Fibroblast of peridontal ligament (primary cell): ENCODE measurements at regions not wholly inside any gene's neighbourhood (a gene's known extent, or its start where the extent isn't known, plus 50 kb on each side); places are given as distances from the start of the nearest gene placed in this dataset.
"Not testable (repeated sequence)": the region's sequence is repeated elsewhere in the genome, so short reads cannot be mapped to it uniquely, and the experiment has no call there.

Experiments
- DNase-seq: peaks from one replicate; pipeline ENCODE4 v3.0.0-alpha.2; 2010; ENCODE audit errors: extremely low read depth

DNA sequence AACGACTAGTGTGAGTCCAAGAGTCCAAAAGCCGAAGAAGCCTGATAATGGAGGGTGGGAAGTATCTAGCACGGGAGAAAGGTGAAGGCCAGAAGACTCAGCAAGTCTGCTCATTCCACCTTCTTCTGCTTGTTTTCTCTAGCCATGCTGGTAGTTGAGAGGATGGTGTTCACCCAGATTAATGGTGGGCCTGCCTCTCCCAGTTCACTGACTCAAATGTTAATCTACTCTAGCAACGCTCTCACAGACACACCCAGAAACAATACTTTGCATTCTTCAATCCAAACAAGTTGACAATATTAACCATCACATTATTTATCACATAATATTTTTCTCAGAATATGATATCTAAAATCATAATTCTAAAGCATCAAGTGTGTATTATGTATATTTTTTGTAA is 1055.1 kb upstream of the PCDH10 start:
- no peak for DNase-seq

- DNase-seq, result peak; percentile 8
These were observed 1052.1 kb upstream of the PCDH10 start for GRCh38 chr4:132097041-132097440.

DNA sequence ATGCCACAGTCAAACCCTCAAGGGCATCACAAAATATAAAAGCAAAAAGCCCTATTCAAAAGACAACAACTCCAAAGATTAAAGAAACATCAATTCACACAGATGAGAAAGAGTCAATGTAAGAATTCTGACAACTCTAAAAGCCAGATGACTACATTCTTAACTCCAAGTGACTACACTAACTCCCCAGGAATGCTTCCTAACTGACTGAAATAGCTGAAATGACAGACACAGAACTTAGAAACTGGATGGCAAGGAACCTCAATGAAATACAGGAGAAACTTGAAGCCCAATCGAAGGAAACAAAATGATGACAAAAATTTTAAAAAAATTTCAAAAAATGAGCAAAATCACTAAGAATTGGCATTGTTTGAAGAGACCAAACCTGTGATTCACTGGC is 1047.6 kb upstream of the PCDH10 start:
- DNase-seq, result peak; percentile 39

DNA sequence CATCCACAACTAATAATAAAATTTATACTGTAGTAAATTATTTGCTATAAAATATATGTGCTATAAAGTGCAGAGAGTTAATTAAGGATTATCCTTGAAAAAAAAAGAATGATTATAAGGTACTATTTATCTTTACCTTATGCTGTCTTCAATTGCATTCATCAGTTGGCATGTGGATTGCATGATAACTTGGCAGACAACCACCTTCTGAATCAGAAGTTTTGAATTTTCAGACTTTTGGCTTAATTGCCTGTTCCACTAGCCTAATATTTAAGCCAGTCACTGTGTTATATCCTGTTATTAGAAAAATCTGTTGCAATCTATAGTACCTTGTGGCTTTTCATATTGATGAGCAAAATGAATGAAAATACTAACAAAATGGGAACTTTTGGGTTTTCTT is 1040.3 kb upstream of the PCDH10 start:
- peak; percentile 45 for DNase-seq

DNA sequence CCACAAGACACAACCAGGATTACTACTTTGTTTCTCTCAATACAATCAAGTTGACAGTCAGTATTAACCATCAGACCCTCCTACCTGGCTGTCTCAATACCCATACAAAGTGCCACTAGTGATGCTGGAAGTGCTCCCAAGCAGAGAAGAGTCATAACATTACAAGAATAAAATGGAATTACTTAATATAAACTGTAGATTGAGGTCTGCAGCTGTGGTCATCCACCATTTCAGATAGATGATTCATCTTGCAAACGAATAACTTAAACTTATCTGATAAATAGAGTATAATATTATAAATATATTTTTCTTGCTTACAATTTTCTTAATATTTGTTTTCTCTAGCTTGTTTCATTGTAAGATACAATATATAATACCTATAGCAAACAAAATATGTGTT is 1034.2 kb upstream of the PCDH10 start:
- peak; percentile 15 for DNase-seq

DNA sequence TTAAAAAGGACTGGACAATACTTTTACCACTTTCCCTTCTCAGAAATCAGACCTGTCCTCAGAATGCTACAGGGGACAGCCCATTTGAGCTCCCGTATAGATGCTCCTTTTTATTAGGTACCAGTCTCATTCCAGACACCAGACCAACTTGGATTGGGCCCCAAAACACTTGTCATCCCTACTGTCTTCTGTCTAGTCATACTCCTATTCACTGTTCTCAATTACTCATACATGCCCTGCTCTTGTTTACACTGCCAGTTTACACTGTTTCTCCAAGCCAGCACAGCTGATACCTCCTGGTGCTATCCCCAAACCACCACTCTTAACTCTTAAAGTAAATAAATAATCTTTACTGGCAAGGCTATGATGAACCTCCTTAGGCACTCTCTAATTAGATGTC is 1026.4 kb upstream of the PCDH10 start:
- DNase-seq, result not testable (repeated sequence)

DNA sequence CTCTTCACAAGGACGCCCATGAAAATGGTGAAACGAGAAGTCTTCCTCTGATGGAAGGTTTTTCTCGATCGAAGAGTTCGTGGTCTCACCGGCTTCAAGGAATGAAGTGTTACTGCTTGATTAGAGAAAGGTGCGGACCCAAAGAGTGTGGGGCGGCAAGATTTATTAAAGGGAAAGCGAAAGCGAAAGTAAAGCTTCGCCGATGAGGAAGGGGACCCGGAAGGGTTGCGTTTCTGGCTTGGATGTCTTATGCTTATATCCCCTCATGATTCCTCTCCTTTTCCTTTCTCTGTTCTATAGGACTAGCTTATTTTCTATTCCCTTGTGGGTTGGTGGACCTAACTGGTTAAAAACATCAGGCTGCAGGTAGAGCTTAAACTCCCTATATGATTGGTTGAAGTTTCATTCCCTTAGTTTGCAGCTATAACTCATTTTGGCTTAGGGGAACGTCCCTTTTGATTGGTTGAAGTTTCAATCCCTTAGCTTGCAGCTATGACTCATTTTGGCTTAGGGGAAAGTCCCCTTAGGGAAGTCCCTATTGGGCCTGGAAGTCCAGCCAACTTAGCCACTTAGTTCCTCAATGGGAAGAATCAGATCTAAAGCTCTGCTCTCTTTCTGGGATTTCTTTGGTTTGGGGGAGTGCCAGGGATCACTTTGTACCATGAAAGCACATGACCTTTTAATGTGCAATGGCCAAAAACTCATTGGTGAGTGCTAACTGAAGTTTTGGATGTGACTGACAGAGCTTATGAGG is 1025.0 kb upstream of the PCDH10 start:
- peak; percentile 17 for DNase-seq

DNA sequence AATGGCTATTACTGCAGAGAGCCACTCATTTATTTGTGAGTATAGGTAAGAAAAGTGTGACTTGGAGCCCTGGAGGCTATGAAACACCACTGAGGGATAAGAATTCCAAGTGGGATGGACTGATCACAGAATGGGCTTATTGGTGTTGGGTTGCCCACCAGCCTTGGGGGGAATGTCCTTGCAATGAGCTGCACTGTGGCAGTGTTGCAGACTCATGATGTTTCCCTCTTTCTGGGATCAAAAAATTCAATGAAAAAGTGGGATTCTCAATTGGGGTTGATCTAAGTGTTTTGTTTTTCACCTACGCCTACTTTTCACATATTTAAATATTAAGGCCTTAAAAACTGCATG is 1024.5 kb upstream of the PCDH10 start:
- no peak for DNase-seq

GRCh38 chr4:132125131-132125530 is 1024.0 kb upstream of the PCDH10 start:
- DNase-seq, result no peak

- DNase-seq, result no peak
These were observed 1016.7 kb upstream of the PCDH10 start for GRCh38 chr4:132132433-132132832.

DNA sequence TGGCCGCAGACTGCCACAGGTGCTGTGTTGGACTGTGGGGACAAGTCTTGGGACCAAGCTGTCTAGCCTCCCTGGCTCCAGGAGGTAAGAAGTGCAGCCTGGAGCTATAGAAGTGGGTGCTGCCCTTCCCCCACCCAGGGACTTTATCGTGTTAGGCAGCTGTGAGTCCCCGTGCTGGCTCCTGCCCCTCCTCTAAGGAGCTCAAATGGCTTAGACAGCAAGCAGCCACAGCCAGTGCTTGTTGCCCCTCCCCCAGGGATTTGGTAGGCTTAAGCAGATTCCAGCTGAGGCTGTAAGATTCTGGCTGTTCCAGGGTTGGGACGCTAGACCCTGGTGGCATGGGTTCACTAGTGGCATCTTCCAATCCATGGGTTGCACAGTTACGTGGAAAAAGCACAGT is 979.4 kb upstream of the PCDH10 start:
- no peak for DNase-seq

- peak; percentile 23 for DNase-seq
These were observed 969.1 kb upstream of the PCDH10 start for GRCh38 chr4:132180020-132180427.

DNA sequence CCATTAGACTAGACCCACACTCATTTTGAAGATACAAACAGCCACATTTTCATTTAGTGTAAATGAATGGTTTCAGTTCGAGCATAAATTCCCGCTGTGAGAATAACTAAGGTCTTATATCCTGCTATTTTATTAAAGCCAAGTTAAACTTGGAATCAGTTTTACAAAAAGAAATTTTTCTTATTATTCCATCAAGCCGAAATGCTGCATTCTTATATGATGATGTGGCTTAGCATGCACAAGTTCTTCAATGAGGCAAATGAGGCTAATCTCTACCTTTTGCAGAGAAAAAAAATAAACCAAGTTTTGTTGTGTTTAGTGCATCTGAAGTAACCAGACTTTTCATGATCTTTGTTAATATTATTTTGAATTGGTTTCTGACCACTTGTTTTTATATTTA is 953.9 kb upstream of the PCDH10 start:
- DNase-seq, result peak; percentile 29

DNA sequence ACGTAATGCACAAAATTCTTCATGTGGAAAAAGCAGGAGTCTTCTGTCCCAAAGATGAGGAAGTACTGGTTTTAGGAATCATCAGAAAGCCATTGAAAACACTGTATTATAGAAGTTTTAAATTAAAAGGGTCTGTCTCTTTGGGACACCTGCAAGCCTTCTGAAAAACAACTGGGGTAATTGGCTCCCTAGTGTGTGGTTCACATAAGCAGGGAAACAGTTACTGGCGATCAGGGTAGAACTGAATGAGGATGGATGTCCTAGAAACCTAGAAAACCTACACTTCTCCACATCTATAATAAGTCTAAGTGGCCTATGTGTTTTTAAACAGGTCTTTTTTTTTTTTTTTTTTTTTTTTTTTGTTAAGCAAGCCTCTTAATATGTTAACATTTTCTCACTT is 945.5 kb upstream of the PCDH10 start:
- DNase-seq, result no peak

DNA sequence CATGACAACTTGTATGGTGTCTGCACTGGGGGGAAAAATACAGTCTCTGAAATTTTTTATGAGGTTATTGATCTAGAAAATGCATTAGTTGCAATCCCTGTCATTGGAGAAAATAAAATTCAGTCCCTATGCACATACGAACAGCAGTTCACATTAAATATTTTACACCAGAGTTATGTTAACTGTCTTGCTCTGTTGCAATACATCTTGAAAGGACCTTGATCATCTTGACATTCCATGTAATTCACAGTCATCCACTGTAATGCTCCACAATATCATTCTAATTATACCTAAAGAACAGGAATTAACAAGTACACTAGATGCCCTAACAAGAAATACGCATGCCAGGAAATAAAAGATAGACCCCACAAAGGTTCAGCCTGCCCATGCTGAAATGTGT is 934.6 kb upstream of the PCDH10 start:
- no peak for DNase-seq

GRCh38 chr4:132218406-132218805 is 930.7 kb upstream of the PCDH10 start:
- no peak for DNase-seq

- DNase-seq, result no peak
These were observed 921.8 kb upstream of the PCDH10 start for GRCh38 chr4:132227151-132227856.

DNA sequence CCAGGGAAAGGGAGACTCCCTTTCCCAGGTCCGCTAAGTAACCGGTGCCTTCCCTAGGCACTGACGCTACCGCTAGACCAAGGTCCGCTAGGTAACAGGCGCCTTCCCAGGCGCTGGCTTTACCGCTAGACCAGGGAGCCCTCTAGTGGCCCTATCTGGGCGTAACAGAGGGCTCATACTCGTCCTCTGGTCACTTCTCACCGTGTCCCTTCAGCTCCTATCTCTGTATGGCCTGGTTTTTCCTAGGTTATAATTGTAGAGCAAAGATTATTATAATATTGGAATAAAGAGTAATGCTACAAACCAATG is 921.3 kb upstream of the PCDH10 start:
- DNase-seq, result not testable (repeated sequence)

GRCh38 chr4:132228676-132229075 is 920.4 kb upstream of the PCDH10 start:
- no peak for DNase-seq

DNA sequence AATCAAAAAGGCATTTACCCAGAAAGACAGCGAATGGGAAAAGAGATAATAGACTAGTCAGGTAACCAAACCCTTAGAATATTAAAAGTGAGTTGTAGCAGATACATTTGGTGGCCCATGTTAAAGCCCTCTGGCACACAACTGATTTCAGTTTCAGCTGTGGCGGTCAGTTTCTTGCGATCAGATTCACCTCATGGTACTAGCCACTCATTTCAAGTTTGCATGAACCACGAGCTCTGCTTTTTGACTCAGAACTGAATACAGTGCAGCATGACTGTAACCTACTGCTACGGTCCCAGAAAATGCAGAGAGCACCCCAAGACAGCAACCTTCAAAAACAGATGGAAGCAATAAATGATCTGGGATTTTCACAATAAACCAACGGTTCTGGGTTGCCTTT is 919.1 kb upstream of the PCDH10 start:
- DNase-seq, result no peak

GRCh38 chr4:132238697-132239096 is 910.4 kb upstream of the PCDH10 start:
- DNase-seq, result no peak

DNA sequence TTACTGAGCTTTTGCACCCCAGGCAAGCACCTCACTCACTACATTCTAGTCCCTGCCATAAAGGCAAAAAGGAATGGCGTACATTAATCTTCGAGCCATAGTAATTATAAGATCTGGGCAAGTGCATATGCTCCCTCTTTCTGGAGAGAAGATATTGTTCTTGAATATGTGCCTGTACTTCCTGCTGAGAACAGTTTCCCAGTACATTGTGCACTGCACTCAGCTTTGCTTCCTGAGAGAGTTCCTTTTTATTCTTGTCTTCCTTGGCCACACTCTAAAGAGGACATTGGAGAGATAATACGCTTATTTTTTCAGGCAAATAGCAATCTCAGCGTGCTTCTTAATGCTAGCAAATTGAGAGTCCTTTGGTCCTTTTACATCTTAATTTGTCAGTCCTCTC is 909.0 kb upstream of the PCDH10 start:
- no peak for DNase-seq

DNA sequence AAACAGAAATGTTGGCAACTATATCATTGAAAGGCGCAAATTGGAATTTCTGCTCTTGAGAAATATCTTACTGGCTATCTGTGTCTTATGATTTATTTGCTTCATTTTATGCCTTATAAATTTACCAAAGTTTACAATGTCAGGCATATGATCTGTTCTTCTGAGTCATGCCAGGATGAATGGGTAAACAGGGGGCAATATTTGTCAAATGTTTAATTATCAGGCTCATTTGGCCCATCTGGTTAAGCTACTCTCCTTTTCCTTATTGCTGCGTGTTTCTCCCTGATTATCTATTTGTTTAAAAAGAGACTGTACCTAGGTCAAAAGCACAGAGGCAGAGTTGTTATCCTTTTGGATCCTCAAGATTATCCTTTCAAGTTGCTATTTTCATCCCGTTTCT is 903.8 kb upstream of the PCDH10 start:
- DNase-seq, result no peak

DNA sequence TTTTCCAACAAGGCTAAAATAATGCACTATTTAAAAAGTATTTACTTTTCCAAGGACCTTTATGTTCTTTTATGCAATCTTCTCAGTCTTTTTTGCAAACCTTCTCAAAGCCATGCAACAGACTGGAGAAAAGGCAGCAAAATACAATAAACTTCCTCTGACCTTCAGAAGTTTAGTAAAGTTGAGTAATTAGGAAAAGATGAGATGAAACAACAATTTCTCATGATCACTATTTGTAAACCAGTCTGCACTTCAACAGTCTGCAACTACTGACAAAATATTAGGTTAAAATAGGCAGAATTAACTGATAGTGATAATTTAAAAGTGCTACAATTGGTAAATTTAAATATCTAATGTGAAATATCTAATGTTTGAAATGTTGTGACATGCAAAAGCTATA is 884.9 kb upstream of the PCDH10 start:
- no peak for DNase-seq
